ENCODE measurements at regions not wholly inside any gene's neighbourhood (a gene's known extent, or its start where the extent isn't known, plus 50 kb on each side); places are given as distances from the start of the nearest gene placed in this dataset.

DNA sequence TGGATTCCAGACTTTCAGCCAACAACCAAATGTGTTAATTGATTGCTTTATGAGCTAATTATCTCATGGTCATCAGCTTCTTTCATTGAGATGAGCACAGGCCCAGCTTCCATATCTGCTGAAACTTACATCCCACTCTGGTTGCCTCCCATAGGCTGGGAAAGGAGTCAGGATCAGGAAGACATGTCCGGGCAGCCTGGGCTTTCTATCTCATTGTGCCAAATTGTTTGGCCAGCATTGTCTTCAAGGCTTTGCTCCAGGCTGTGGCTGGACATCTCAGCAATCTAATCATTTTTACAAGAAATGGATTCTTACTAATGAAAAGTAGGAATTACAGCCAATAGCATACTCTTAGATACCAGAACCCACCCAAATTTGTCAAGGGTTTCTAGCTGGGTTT is 295.2 kb downstream of the CXCL12 start:
- no peak for DNase-seq (ENCODE audit: low spot score)
- in situ Hi-C loops (cut with HindIII; ENCODE audit: low sequenced_read_pairs): no loop called here

GRCh38 chr10:44087403-44087802 is 297.5 kb downstream of the CXCL12 start:
- in situ Hi-C loops (cut with HindIII; ENCODE audit: low sequenced_read_pairs): no loop called here

DNA sequence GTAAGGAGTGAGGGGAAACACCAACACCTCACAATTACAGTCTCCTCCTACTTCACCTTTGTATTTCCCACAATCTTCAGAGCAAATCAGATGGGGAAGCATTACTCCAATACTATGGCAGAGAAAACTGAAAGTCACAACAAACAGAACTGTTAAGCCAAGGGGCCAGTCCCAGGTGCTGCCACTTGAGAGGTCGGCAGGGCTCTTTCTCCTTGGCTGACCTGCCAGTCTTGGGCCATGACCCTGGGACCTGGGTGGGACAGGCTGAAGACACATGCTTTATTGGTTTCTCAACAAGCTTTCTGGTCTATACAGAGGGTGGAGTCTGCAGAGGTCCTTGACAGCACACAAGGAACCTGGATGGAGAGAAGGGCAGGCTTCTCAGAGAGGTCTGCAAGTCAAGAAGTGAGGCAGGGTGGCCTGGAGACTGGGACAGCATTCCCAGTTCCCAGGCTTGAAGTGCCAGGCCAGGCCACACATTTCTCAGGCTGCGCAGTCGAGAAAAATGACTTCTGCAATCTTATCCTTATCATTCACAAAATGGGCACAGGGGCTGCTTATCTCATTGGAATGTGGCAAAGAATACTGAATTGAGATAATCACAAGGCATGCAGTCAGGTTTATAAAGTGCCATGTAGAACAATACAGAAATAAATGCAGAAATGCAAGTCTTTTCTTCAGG is 301.0 kb downstream of the CXCL12 start:
- in situ Hi-C loops (cut with HindIII; ENCODE audit: low sequenced_read_pairs): no loop called here
- no peak for DNase-seq (ENCODE audit: low spot score)

More at GRCh38 chr10:44087403-44087802, 297.5 kb downstream of the CXCL12 start:
- DNase-seq (ENCODE audit: low spot score): no peak

DNA sequence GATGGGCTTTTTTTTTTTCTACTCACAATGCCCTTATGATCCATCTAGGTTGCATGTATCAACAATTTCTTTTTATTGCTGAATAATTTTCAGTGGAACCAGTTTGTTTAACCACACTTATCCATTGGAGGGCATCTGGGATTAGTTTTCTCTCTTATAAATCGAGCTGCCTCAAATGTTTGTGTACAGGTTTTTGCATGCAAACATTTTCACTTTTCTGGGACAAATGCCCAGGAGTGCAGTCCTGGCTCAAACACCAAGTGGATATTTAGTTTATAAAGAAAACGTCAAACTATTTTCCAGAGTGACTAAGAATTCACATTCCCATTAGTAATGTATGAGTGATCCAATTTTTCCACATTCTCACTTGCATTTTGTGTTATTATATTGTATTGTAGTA is 313.4 kb downstream of the CXCL12 start:
- in situ Hi-C loops (cut with HindIII; ENCODE audit: low sequenced_read_pairs): no loop called here
- no peak for DNase-seq (ENCODE audit: low spot score)

DNA sequence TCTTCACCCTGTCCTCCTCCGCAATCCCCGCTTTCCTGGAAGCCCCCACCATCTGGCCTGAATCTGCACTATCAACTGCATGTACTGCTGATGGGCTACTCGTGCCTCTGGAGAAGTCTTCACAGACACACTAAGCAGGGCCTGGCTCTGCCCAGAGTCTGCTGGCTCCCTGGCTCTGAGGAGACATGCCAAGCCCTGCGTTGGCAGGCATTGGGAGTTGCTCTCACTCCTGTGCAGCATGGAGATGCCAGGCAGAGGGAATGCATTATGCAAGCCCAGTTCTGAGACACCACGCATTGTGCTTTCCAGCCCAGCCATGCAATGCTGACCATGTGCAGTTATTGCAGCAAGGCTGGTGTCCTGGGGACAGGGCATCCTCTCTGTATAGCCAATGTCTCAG is 314.6 kb downstream of the CXCL12 start:
- DNase-seq (ENCODE audit: low spot score): peak; percentile 35
- in situ Hi-C loops (cut with HindIII; ENCODE audit: low sequenced_read_pairs): no loop called here

DNA sequence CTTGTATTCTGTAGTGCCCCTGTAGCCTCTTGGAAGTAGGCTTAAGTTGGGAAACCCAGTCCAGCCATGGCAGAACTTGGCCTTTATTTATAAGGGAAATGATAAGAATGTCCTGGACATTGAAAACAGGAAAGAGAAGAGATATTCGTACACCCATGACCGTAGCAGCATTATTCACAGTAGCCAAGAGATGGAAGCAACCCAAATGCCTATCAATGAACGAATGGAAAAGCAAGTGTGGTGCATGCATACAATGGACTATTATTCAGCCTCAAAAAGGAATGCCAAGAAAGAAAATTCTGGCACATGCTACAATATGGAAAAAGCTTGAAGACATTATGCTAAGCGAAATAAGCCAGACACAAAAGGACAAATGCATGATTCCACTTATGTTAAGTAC is 315.3 kb downstream of the CXCL12 start:
- in situ Hi-C loops (cut with HindIII; ENCODE audit: low sequenced_read_pairs): no loop called here

GRCh38 chr10:44068716-44069482 is 316.0 kb downstream of the CXCL12 start:
- no peak for DNase-seq (ENCODE audit: low spot score)
- in situ Hi-C loops (cut with HindIII; ENCODE audit: low sequenced_read_pairs): no loop called here

More for the DNA sequence above, 315.3 kb downstream of the CXCL12 start:
- no peak for DNase-seq (ENCODE audit: low spot score)

DNA sequence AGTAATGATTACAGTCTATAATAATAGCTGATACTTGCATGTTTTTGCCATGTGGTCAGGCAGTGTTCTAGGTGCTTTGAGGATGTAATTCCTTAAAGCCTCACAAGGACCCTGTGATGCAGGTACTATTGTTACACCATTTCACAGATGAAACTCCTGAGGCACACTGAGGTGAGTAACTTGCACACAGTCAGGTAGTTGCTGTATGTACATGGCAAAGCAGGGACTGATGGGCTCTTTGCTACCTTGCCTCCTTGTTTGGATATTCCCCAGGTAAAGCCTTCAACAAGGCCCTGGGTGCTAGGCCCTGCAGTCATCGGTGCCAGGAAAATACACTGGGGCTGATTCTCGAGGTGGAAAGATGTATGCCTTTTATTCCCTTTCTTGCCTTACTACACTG is 317.5 kb downstream of the CXCL12 start:
- in situ Hi-C loops (cut with HindIII; ENCODE audit: low sequenced_read_pairs): no loop called here
- DNase-seq (ENCODE audit: low spot score): no peak

- DNase-seq (ENCODE audit: low spot score): no peak
- in situ Hi-C loops (cut with HindIII; ENCODE audit: low sequenced_read_pairs): no loop called here
Observed at GRCh38 chr10:44066527-44067255, 318.2 kb downstream of the CXCL12 start.

DNA sequence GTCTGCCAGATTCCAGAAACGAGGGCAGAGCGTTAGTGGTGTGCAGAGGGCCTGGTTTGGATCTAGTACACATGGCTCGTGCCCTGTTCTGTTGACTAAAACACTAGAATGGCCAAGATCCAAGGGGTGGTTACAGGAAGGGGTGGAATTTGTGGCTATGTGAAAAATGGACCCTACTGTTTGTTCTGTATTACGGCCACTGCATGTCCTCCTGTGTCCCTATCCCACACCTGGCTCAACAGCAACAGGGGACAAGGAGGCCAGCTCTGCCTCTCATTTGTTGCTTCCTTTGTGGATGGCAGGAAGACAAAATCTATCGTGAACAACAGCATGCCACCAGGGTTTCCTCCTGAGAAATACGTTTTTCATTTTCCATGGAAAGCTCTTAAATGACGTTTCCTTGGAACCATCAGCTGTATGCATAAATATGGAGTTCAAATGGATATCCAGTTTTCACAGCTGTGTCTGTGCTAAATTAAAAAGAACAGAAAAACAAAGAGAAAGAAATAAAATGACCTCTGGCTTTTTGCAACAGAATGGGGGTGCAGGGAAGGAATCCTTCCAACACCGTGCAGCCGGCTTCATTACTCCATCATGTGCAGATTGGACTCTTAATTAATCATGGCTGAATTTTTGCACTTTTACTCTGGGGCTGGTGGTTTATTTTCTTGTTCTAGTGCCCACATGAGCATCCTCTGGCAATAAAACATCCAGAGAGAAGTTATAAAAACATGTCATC is 318.9 kb downstream of the CXCL12 start:
- no peak for DNase-seq (ENCODE audit: low spot score)
- in situ Hi-C loops (cut with HindIII; ENCODE audit: low sequenced_read_pairs): no loop called here

DNA sequence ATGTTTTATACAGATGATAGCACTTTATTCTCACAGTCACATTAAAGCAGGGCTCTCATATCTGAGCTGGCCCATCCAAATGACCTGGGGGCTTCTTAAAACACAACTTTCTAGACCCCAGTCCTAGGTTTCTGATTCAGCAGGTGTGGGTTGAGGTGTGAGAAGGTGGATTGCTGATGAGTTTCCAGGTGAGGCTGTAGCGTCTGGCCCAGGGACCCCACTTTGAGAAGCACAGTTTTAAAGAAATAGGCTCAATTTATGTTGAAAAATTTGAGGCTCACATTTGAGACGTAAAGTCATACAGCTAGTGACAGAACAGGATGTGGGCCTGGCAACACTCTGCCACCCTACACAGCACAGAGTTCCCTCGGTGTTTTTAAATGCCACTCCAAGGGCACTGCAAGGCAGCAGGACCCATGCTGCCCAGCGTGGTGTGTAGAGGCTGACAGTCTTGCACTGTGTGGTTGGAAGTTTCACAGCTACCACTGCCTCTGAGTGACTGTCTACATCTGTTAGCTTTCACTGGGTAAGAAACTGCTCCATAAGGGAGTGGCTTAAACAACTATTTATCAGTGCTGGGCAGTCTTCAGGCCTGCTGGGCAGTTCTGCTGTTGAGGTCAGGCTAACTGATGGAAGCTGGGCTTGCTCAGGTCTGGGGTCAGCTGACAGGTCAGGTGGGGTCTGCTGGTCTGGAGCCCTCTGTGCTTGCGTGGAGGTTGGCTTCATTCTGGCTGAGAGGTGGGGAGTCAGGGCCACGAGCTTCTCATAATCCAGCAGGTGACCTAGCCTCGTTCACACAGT is 319.7 kb downstream of the CXCL12 start:
- in situ Hi-C loops (cut with HindIII; ENCODE audit: low sequenced_read_pairs): no loop called here
- no peak for DNase-seq (ENCODE audit: low spot score)

GRCh38 chr10:44064317-44064716 is 320.6 kb downstream of the CXCL12 start:
- in situ Hi-C loops (cut with HindIII; ENCODE audit: low sequenced_read_pairs): no loop called here

DNA sequence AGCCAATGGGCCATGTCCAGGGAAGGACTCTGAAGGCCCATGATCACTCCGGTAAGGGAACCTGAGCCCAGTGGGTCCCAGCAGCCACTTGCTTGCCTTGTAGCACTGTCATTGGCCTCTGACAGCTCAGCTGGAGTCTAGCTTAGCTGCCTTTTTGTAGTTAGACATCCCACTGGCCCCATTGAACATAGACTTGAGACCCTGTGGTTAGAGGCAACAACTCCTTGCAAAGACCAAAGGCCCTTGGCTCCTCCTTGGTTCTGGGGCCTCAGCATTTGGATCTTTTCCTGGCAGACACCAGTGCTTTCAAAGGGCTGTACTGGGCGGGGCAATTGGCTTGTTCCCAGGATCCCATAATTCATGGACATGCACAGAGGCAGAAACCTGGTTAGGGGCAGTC is 321.2 kb downstream of the CXCL12 start:
- no peak for DNase-seq (ENCODE audit: low spot score)
- in situ Hi-C loops (cut with HindIII; ENCODE audit: low sequenced_read_pairs): no loop called here

More at GRCh38 chr10:44064317-44064716, 320.6 kb downstream of the CXCL12 start:
- DNase-seq (ENCODE audit: low spot score): no peak

- no peak for DNase-seq (ENCODE audit: low spot score)
- in situ Hi-C loops (cut with HindIII; ENCODE audit: low sequenced_read_pairs): no loop called here
Observed at GRCh38 chr10:44060719-44061118, 324.2 kb downstream of the CXCL12 start.

DNA sequence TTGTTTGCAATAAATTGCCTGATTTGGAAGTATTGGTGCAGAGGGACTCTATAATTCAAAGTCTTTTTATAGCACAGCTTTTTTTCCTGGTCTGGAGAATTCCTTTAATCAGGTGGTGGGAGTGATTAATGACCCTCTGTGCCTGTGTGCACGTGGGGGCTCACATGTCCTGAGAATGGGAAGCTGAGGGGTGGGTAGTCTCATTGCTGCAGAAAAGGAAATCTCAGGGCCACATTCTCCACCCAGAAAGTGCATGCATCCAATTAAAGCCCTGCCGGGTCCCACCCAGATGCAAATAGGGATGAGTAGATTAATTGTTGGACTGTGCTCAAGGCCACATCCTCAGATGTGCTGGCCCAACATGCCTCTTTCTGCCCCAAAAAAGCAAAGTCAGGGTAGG is 324.7 kb downstream of the CXCL12 start:
- in situ Hi-C loops (cut with HindIII; ENCODE audit: low sequenced_read_pairs): no loop called here
- no peak for DNase-seq (ENCODE audit: low spot score)

DNA sequence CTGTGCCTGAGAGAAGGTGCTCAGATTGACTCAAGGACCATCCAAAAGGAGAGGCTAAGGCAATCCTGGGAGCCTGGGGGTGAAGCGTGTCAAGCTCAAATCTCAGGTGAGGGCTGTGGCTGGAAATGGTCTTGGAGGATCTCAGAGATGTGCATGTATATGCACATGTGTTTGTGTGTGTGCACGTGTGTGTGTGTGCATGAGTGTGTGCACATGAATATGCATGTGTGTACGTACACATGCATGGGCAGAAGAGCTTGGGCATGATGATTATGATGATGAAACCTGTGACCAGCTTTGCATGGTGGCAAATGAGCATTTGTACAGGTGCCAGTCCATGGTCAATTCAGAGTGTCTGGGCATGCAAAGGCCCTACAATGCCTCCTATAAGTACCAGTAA is 326.6 kb downstream of the CXCL12 start:
- in situ Hi-C loops (cut with HindIII; ENCODE audit: low sequenced_read_pairs): no loop called here

GRCh38 chr10:44056967-44057805 is 327.7 kb downstream of the CXCL12 start:
- DNase-seq (ENCODE audit: low spot score): no peak
- in situ Hi-C loops (cut with HindIII; ENCODE audit: low sequenced_read_pairs): no loop called here

More for the DNA sequence above, 326.6 kb downstream of the CXCL12 start:
- no peak for DNase-seq (ENCODE audit: low spot score)

DNA sequence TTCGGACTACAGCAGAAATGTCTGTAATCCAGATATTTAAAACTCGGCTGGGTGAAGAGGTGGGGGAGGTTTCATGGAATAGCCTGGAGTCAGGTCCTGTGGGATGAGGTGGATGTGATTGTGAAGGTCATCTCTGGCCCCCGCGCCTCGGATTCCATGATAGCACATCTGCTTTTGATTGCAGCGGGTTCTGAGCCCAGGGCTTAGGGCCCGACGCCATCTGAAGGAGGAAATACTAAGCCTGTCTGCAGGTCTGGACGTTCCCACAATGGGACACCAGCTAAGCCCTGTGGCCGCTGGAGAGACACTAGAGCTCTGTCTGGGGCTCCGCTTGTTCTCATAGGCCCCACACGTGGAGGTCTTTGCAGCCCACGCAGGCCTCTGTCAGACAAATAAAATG is 328.7 kb downstream of the CXCL12 start:
- DNase-seq (ENCODE audit: low spot score): no peak
- in situ Hi-C loops (cut with HindIII; ENCODE audit: low sequenced_read_pairs): no loop called here

Measured in G401 (cell line).